ENCODE measurements at regions not wholly inside any gene's neighbourhood (a gene's known extent, or its start where the extent isn't known, plus 50 kb on each side); places are given as distances from the start of the nearest gene placed in this dataset.
"Not testable (repeated sequence)": the region's sequence is repeated elsewhere in the genome, so short reads cannot be mapped to it uniquely, and the experiment has no call there.

DNA sequence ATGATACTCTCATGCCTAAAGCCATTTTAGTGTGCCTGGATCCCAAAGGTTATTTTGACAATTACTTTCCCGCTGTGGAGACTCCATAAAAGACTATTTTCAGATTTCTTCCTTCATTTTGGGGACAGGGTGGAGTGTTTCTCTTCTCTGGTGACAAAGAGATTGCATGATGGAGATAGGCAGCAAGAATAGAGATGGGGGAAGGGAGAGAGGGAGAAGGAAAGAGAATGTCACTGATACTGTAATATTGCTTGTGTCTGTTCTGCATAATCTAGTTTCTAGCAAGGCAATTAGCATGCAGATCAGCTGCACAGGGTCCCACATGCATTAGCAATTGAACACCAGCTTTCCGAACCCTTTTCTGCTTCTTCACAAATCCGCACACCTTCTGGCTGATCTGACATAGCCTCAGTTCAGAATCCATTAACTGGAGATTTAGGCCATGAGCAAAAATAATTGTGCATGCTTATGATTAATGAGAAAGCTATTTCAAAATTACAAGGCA lies 222.4 kb downstream of the OXSM start:
- no peak overlapping the region for H3K4me3 ChIP-seq (ENCODE audit: low read depth in 1 of 2, low read length in 2 of 2)
- H4K20me1 ChIP-seq (ENCODE audit: insufficient read depth, low read length) = no peaks in the 10 kb centered on the region
- no peaks in the 10 kb centered on the region for H3K27me3 ChIP-seq (ENCODE audit: insufficient read depth, low read length, poor library complexity)
- no peaks in the 10 kb centered on the region for H3K36me3 ChIP-seq (ENCODE audit: insufficient read depth, low read length)
- no peaks in the 10 kb centered on the region for H3K4me1 ChIP-seq (ENCODE audit: insufficient read depth, low read length)
- no peaks in the 10 kb centered on the region for H3K9me3 ChIP-seq (ENCODE audit: insufficient read depth, low read length, severe bottlenecking)
- no peak overlapping the region for H2AFZ ChIP-seq (ENCODE audit: low read depth, low read length)
- no peak overlapping the region for H3K27ac ChIP-seq (ENCODE audit: low read length)
- ATAC-seq (ENCODE audit: insufficient read depth, low read depth) (no peak), DNase-seq (no peak)
- TF ChIP-seq, protein P1, sequence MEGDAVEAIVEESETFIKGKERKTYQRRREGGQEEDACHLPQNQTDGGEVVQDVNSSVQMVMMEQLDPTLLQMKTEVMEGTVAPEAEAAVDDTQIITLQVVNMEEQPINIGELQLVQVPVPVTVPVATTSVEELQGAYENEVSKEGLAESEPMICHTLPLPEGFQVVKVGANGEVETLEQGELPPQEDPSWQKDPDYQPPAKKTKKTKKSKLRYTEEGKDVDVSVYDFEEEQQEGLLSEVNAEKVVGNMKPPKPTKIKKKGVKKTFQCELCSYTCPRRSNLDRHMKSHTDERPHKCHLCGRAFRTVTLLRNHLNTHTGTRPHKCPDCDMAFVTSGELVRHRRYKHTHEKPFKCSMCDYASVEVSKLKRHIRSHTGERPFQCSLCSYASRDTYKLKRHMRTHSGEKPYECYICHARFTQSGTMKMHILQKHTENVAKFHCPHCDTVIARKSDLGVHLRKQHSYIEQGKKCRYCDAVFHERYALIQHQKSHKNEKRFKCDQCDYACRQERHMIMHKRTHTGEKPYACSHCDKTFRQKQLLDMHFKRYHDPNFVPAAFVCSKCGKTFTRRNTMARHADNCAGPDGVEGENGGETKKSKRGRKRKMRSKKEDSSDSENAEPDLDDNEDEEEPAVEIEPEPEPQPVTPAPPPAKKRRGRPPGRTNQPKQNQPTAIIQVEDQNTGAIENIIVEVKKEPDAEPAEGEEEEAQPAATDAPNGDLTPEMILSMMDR (IDR thresholded peaks at IDR 0.05; ENCODE audit: borderline replicate concordance, extremely low read depth, low read length, poor library complexity, severe bottlenecking) = no peak
- TF ChIP-seq EZH2 (IDR thresholded peaks at IDR 0.05; ENCODE audit: borderline replicate concordance, low read depth, low read length, severe bottlenecking) = no peak
- no peak overlapping the region for H3K9ac ChIP-seq (ENCODE audit: low read depth, low read length)
- no peaks in the 10 kb centered on the region for H3K79me2 ChIP-seq (ENCODE audit: insufficient read depth, low read length)
- no peak overlapping the region for H3K4me2 ChIP-seq (ENCODE audit: insufficient read depth, low read length)

DNA sequence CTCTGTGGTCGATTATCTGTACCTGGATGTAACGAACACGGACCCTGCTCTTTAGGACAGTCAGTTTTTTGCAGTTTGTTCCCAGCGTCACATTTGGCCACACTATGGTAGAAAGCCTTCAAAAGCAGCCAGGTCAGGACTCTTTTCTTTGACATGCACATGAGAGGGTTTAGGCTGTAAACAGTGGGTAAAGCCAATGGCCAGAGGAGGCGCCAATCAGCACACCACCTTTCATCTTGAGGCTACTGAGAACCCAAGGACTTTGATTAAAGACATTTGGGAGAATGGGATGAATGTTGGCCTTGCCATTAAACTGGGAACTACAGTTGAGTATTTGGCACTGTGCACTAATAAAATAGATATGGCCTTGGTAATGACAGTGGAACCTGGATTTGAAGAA lies 225.9 kb downstream of the OXSM start:
- Histone ChIP-seq H3K9ac (ENCODE audit: low read depth, low read length) (no peak overlapping the region), H4K20me1 (ENCODE audit: insufficient read depth, low read length) (no peaks in the 10 kb centered on the region), H3K4me1 (ENCODE audit: insufficient read depth, low read length) (no peaks in the 10 kb centered on the region), H3K4me3 (ENCODE audit: low read depth in 1 of 2, low read length in 2 of 2) (no peak overlapping the region), H2AFZ (ENCODE audit: low read depth, low read length) (no peak overlapping the region), H3K79me2 (ENCODE audit: insufficient read depth, low read length) (no peaks in the 10 kb centered on the region), H3K4me2 (ENCODE audit: insufficient read depth, low read length) (no peak overlapping the region), H3K36me3 (ENCODE audit: insufficient read depth, low read length) (no peaks in the 10 kb centered on the region), H3K27me3 (ENCODE audit: insufficient read depth, low read length, poor library complexity) (no peaks in the 10 kb centered on the region), H3K27ac (ENCODE audit: low read length) (no peak overlapping the region), H3K9me3 (ENCODE audit: insufficient read depth, low read length, severe bottlenecking) (no peaks in the 10 kb centered on the region)
- ATAC-seq (ENCODE audit: insufficient read depth, low read depth) (no peak), DNase-seq (no peak)
- TF ChIP-seq, protein P1 (IDR thresholded peaks at IDR 0.05; ENCODE audit: borderline replicate concordance, extremely low read depth, low read length, poor library complexity, severe bottlenecking) = no peak
- TF ChIP-seq EZH2 (IDR thresholded peaks at IDR 0.05; ENCODE audit: borderline replicate concordance, low read depth, low read length, severe bottlenecking) = no peak

DNA sequence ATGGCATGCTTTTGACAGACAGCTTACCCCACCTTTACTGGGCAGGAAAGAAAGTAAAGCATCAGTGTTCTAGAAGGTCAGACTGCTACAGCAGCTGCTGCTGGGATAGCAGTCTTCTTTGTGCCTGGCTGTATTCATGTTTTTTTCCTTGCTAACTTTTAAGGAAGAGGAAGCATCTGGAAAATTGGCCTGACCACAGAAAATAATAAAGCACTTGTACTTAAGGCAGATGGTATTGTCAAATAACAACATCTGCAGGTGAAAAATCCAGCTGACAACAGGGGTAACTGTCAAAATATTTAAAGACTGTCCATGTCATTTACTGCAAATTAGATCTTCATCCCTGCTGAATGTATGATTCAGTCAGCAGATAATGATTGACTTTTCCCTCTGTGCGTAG lies 229.0 kb downstream of the OXSM start:
- DNase-seq (no peak), ATAC-seq (ENCODE audit: insufficient read depth, low read depth) (no peak)
- Histone ChIP-seq H4K20me1 (ENCODE audit: insufficient read depth, low read length) (no peaks in the 10 kb centered on the region), H3K9ac (ENCODE audit: low read depth, low read length) (no peak overlapping the region), H3K36me3 (ENCODE audit: insufficient read depth, low read length) (no peaks in the 10 kb centered on the region), H3K27me3 (ENCODE audit: insufficient read depth, low read length, poor library complexity) (no peaks in the 10 kb centered on the region), H3K79me2 (ENCODE audit: insufficient read depth, low read length) (no peaks in the 10 kb centered on the region), H3K27ac (ENCODE audit: low read length) (no peak overlapping the region), H3K9me3 (ENCODE audit: insufficient read depth, low read length, severe bottlenecking) (no peaks in the 10 kb centered on the region), H3K4me1 (ENCODE audit: insufficient read depth, low read length) (no peaks in the 10 kb centered on the region), H3K4me3 (ENCODE audit: low read depth in 1 of 2, low read length in 2 of 2) (no peak overlapping the region), H3K4me2 (ENCODE audit: insufficient read depth, low read length) (no peak overlapping the region), H2AFZ (ENCODE audit: low read depth, low read length) (no peak overlapping the region)
- TF ChIP-seq, protein P1 (IDR thresholded peaks at IDR 0.05; ENCODE audit: borderline replicate concordance, extremely low read depth, low read length, poor library complexity, severe bottlenecking) = no peak
- TF ChIP-seq EZH2 (IDR thresholded peaks at IDR 0.05; ENCODE audit: borderline replicate concordance, low read depth, low read length, severe bottlenecking) = no peak

DNA sequence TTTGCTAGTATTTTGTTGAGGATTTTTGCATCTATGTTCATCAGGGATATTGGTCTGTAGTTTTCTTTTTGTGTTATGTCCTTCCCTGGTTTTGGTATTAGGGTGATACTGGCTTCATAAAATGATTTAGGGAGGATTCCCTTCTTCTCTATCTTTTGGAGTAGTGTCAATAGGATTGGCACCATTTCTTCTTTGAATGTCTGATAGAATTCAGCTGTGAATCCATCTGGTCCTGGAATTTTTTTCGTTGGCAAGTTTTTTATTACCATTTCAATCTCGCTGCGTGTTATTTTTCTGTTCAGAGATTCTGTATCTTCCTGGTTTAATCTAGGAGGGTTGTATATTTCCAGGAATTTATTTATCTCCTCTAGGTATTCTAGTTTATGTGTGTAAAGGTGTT lies 234.3 kb downstream of the OXSM start:
- H3K36me3 ChIP-seq (ENCODE audit: insufficient read depth, low read length); H3K27ac ChIP-seq (ENCODE audit: low read length); DNase-seq; H3K4me3 ChIP-seq (ENCODE audit: low read depth in 1 of 2, low read length in 2 of 2); ATAC-seq (ENCODE audit: insufficient read depth, low read depth); H4K20me1 ChIP-seq (ENCODE audit: insufficient read depth, low read length); H3K79me2 ChIP-seq (ENCODE audit: insufficient read depth, low read length); H3K4me2 ChIP-seq (ENCODE audit: insufficient read depth, low read length); H3K9ac ChIP-seq (ENCODE audit: low read depth, low read length); H3K27me3 ChIP-seq (ENCODE audit: insufficient read depth, low read length, poor library complexity); H3K4me1 ChIP-seq (ENCODE audit: insufficient read depth, low read length); H2AFZ ChIP-seq (ENCODE audit: low read depth, low read length); H3K9me3 ChIP-seq (ENCODE audit: insufficient read depth, low read length, severe bottlenecking): not testable (repeated sequence)

All from DND-41 (cell line).